Vagina (tissue), 2 donors: ENCODE measurements at regions not wholly inside any gene's neighbourhood (a gene's known extent, or its start where the extent isn't known, plus 50 kb on each side); places are given as distances from the start of the nearest gene placed in this dataset.

Experiments
- DNase-seq, 2 donors: peaks; one replicate each; pipeline ENCODE4 v3.0.0-alpha.2; 2017; ENCODE audit errors: extremely low spot score in 2 of 2
- H3K27ac ChIP-seq: fragments of 200-600 bp; sonication (generic); one replicate; pipeline ENCODE4 v1.5.1; 2019
- H3K27me3 ChIP-seq: fragments of 200-600 bp; sonication (generic); one replicate; pipeline ENCODE4 v1.5.1; 2019
- H3K36me3 ChIP-seq, 2 donors: fragments of 200-600 bp; sonication (generic); one replicate each; pipeline ENCODE4 v1.5.1; 2017 to 2019
- H3K4me1 ChIP-seq: fragments of 200-600 bp; sonication (generic); one replicate; pipeline ENCODE4 v1.5.1; 2019
- H3K4me3 ChIP-seq, 2 donors: fragments of 200-600 bp; sonication (generic); 1 replicate in 1 of 2; 2 replicates in 1 of 2; pipeline ENCODE4 v1.5.1; 2016 to 2019
- H3K9me3 ChIP-seq: fragments of 200-600 bp; sonication (generic); one replicate; pipeline ENCODE4 v1.5.1; 2019
- POLR2A ChIP-seq, 2 donors: fragments of 450-650 bp; IDR thresholded peaks; one replicate each; pipeline ENCODE4 v1.6.1; 2017; ENCODE audit warnings: antibody characterized with exemption in 2 of 2, mild to moderate bottlenecking in 2 of 2, moderate library complexity in 2 of 2
- POLR2AphosphoS5 ChIP-seq, 2 donors: sonication (generic); formaldehyde crosslinking; IDR thresholded peaks; one replicate each; pipeline ENCODE4 v1.9.0; 2017; ENCODE audit warnings: antibody characterized with exemption in 2 of 2, mild to moderate bottlenecking in 2 of 2, low read depth in 1 of 2; ENCODE audit not compliant: insufficient read depth in 1 of 2
- intact Hi-C: fragments of 100-400 bp; cut with DNase I; formaldehyde crosslinking; loops from one replicate; pipeline ENCODE4 v1.15.1; 2023
- TF ChIP-seq, protein P1 (sequence below), 3 experiments: fragments of 450-650 bp in 2 of 3; fragments of 200-600 bp in 1 of 3; sonication (generic) in 1 of 3; IDR thresholded peaks; one replicate each; pipeline ENCODE4 v1.5.1; 2017 to 2019; ENCODE audit warnings: antibody characterized with exemption in 3 of 3, mild to moderate bottlenecking in 2 of 3, moderate library complexity in 2 of 3

DNA sequence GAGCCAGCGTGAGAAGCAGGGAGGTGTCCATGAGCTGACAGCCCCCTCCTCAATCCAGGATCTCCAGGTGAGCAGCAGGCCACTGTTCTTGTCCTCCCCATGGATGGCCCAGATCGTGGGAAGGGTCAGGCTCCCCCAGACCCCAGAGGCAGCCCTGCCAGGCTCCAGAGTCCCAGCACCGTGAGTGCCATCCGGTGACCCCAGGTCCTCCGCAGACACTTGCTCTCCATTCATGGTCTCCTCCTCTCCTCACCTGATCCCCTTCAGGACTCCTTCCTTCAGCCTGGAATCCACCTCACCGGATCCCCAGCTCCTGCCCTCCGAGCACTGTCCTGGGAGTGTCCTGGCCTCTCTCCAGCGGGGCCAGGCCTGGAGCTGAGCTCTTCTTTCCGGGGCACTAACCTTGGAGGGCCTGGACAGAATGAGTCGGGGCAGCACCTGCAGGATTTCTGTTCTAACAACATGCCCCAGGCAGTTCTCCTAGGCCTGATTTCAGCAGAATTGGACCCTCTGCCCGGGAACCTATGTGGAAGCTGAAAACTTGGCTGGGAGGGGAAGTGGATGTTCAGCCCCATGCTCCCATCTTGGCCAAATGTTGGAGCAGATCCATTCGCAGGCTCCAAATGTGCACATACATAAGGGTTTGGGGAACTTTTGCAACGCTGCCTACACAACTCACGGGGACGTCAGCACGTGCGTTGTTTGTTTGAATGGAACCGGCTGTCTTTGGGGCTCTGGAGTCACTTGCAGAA, 341.6 kb upstream of the SFSWAP start:
- H3K36me3 ChIP-seq: no peaks in the 10 kb centered on the region
- peak overlapping the region in 1 of 2 donors; percentile 30 for H3K4me3 ChIP-seq
- H3K4me1 ChIP-seq: peaks cover 55% of the 10 kb centered on the region
- H3K9me3 ChIP-seq: no peaks in the 10 kb centered on the region
- no peaks in the 10 kb centered on the region for H3K27me3 ChIP-seq
- TF ChIP-seq POLR2AphosphoS5 (IDR thresholded peaks at IDR 0.05; ENCODE audit: insufficient read depth in 1 of 2, low read depth in 1 of 2) (no peak), POLR2A (IDR thresholded peaks at IDR 0.05) (no peak)
- H3K27ac ChIP-seq: peak overlapping the region; percentile 71
- no peak for DNase-seq
- intact Hi-C loops: no loop called here

DNA sequence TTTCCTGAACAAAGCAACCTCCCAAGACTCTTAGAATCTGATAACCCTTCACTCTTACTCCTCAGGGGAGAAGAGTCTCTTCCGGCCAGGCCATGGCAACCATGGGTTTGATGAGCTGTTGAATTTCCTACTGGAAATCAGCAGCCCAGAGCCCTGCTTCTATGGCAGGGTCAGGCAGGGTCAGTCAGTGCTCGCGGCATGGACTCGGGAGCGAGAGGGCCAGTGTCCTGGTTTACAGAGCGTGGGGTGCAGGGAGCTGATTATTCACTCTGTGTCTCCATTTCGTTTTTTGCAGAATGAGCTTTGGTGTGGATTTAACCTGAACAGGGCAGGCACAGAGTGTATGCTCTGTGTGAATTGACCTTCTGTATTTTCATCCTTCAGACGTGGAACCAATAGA, 340.6 kb upstream of the SFSWAP start:
- peak overlapping the region in 1 of 2 donors; percentile 30 for H3K4me3 ChIP-seq
- no peak for DNase-seq
- H3K27ac ChIP-seq: peak overlapping the region; percentile 71
- H3K27me3 ChIP-seq: no peaks in the 10 kb centered on the region
- no peak for TF ChIP-seq POLR2A (IDR thresholded peaks at IDR 0.05)
- no peak for TF ChIP-seq POLR2AphosphoS5 (IDR thresholded peaks at IDR 0.05; ENCODE audit: insufficient read depth in 1 of 2, low read depth in 1 of 2)
- TF ChIP-seq, protein P1, sequence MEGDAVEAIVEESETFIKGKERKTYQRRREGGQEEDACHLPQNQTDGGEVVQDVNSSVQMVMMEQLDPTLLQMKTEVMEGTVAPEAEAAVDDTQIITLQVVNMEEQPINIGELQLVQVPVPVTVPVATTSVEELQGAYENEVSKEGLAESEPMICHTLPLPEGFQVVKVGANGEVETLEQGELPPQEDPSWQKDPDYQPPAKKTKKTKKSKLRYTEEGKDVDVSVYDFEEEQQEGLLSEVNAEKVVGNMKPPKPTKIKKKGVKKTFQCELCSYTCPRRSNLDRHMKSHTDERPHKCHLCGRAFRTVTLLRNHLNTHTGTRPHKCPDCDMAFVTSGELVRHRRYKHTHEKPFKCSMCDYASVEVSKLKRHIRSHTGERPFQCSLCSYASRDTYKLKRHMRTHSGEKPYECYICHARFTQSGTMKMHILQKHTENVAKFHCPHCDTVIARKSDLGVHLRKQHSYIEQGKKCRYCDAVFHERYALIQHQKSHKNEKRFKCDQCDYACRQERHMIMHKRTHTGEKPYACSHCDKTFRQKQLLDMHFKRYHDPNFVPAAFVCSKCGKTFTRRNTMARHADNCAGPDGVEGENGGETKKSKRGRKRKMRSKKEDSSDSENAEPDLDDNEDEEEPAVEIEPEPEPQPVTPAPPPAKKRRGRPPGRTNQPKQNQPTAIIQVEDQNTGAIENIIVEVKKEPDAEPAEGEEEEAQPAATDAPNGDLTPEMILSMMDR (IDR thresholded peaks at IDR 0.05): no peak
- H3K9me3 ChIP-seq: no peaks in the 10 kb centered on the region
- peaks cover 60% of the 10 kb centered on the region for H3K4me1 ChIP-seq
- no peaks in the 10 kb centered on the region for H3K36me3 ChIP-seq
- intact Hi-C loops: no loop called here

DNA sequence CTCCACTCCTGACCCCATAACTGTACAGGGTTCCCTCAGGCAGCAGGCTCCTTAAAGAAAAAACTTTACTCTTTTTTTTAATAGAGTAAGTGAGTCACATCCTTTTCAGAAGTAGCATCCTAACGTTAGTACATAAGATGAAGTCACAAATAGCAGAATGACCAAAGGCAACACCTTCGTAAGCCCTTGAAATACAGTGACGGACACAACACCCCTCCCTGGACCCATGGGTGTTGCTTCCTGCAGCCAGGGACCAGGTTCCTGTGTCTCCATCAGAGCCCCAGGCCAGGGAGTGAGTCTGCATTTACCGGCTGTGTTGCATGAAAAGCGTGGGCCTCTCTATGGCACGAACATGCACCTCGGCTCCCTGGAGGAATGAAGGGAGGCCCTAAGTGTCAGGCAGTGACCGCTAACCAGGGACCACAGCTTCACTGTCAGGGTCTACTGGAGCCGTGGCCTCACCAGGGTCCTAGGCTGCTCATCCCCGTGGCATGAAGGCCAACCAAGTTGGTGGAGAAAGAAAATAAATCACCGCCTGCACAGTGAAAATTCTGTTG, 340.0 kb upstream of the SFSWAP start:
- H3K36me3 ChIP-seq: no peaks in the 10 kb centered on the region
- DNase-seq: no peak
- H3K27ac ChIP-seq: peak overlapping the region; percentile 71
- TF ChIP-seq POLR2A (IDR thresholded peaks at IDR 0.05): no peak
- no peak for TF ChIP-seq POLR2AphosphoS5 (IDR thresholded peaks at IDR 0.05; ENCODE audit: insufficient read depth in 1 of 2, low read depth in 1 of 2)
- TF ChIP-seq, protein P1 (IDR thresholded peaks at IDR 0.05): no peak
- peaks cover 61% of the 10 kb centered on the region for H3K4me1 ChIP-seq
- H3K9me3 ChIP-seq: no peaks in the 10 kb centered on the region
- intact Hi-C loops: no loop called here
- no peaks in the 10 kb centered on the region for H3K27me3 ChIP-seq
- peak overlapping the region in 1 of 2 donors; percentile 30 for H3K4me3 ChIP-seq

DNA sequence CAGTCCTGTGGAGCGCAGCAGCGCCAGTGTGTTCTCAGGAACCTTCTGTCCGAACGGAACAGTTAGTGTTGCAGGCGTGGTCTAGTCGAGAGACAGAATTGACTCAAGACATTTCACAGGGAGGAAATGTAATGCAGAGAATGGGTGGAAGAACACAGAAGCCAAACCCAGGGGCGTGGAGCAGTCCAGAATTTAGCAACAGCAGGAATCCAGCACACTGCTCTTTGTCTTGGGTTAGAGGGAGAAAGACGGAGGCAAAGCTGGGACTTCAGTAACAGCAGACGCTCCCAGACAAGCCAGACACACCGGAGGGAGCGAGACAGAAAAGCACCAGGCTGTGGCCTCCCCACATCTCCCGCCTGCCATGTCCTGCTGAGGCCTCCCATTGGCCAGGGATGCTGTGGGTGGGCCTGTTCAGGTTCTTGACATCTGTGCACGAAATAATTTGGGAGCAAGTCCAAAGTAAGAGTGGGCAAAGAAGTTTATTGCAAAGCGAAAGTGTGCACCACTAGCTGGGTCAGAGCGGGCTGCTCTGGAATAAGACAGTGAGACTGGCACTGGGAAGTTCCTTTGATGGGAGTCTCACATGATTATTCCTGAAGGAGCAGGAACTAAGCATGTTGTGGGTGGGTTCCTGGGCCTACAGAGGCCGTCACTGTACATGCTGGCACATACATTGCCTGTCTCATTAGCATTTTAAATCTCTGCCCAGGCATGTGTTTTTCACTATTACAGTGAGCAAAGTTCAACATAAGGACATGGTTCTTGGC, 339.3 kb upstream of the SFSWAP start:
- peak overlapping the region in 1 of 2 donors; percentile 30 for H3K4me3 ChIP-seq

DNA sequence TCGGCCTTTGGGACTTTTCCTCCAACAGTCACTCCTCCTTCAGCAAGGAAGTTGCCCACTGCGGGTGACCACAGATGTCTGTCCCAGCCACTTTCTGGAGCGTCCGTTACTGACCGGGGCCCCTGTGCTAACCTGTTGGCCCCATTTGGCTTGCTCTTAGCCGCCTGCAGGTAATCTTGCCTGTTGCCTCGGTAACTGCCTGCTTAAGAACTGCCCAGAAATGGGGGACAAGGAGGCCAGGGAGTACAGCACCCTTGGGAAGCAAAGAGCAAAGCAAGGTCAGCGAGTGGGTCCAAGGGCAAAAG, 338.8 kb upstream of the SFSWAP start:
- H3K9me3 ChIP-seq: no peaks in the 10 kb centered on the region
- DNase-seq: no peak
- peaks cover 55% of the 10 kb centered on the region for H3K4me1 ChIP-seq
- H3K4me3 ChIP-seq: no peak overlapping the region
- H3K27ac ChIP-seq: peak overlapping the region; percentile 71
- no peaks in the 10 kb centered on the region for H3K27me3 ChIP-seq
- no peaks in the 10 kb centered on the region for H3K36me3 ChIP-seq
- TF ChIP-seq, protein P1 (IDR thresholded peaks at IDR 0.05): no peak
- no peak for TF ChIP-seq POLR2AphosphoS5 (IDR thresholded peaks at IDR 0.05; ENCODE audit: insufficient read depth in 1 of 2, low read depth in 1 of 2)
- TF ChIP-seq POLR2A (IDR thresholded peaks at IDR 0.05): no peak
- intact Hi-C loops: no loop called here

More for the DNA sequence above, 339.3 kb upstream of the SFSWAP start:
- Histone ChIP-seq H3K9me3 (no peaks in the 10 kb centered on the region), H3K27ac (peak overlapping the region; percentile 71), H3K27me3 (no peaks in the 10 kb centered on the region), H3K36me3 (no peaks in the 10 kb centered on the region), H3K4me1 (peaks cover 57% of the 10 kb centered on the region)
- intact Hi-C loops: no loop called here
- peak in 1 of 2 donors; percentile 54 for TF ChIP-seq POLR2AphosphoS5 (IDR thresholded peaks at IDR 0.05; ENCODE audit: insufficient read depth in 1 of 2, low read depth in 1 of 2)
- TF ChIP-seq, protein P1 (IDR thresholded peaks at IDR 0.05): no peak
- no peak for DNase-seq
